ENCODE measurements at regions not wholly inside any gene's neighbourhood (a gene's known extent, or its start where the extent isn't known, plus 50 kb on each side); places are given as distances from the start of the nearest gene placed in this dataset.

- no peak for DNase-seq (ENCODE audit: low read depth)
- TF ChIP-seq MYC (IDR thresholded peaks at IDR 0.05; ENCODE audit: low read depth, low read length) (no peak), CTCF (IDR thresholded peaks at IDR 0.05; ENCODE audit: low read depth, low read length) (no peak), MAX (IDR thresholded peaks at IDR 0.05; ENCODE audit: low read depth, low read length) (no peak), POLR2A (IDR thresholded peaks at IDR 0.05; ENCODE audit: extremely low read depth, insufficient read length) (no peak)
- no peak overlapping the region for H3K4me3 ChIP-seq (ENCODE audit: low read depth, low read length)
Measured at GRCh38 chr16:26806657-26807056, 260.1 kb upstream of the C16orf82 start.

- no peak for TF ChIP-seq MAX (IDR thresholded peaks at IDR 0.05; ENCODE audit: low read depth, low read length)
- TF ChIP-seq MYC (IDR thresholded peaks at IDR 0.05; ENCODE audit: low read depth, low read length): no peak
- no peak for TF ChIP-seq POLR2A (IDR thresholded peaks at IDR 0.05; ENCODE audit: extremely low read depth, insufficient read length)
- H3K4me3 ChIP-seq (ENCODE audit: low read depth, low read length): no peak overlapping the region
- no peak for DNase-seq (ENCODE audit: low read depth)
Measured at GRCh38 chr16:26809461-26809860, 257.3 kb upstream of the C16orf82 start.

DNA sequence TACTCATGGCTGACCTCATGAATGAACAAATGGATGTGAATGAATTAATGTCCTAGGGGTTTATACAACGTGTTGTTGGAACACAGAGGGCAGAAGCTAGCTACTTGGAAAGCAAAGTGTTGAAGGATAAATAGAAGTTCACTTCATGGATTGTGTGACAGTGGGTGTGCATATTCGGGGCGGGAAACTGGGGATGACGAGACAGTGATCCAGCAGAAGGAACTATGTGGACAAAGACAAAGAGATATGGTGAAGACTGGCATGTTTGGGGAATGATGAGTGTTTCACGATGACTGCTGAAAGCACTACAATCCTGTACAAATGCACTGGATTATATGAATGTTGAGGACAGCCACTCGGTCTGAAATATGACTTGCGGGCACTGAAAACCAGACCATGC, 250.5 kb upstream of the C16orf82 start:
- no peak for DNase-seq (ENCODE audit: low read depth)
- H3K4me3 ChIP-seq (ENCODE audit: low read depth, low read length): no peak overlapping the region
- TF ChIP-seq MAX (IDR thresholded peaks at IDR 0.05; ENCODE audit: low read depth, low read length) (no peak), CTCF (IDR thresholded peaks at IDR 0.05; ENCODE audit: low read depth, low read length) (no peak), POLR2A (IDR thresholded peaks at IDR 0.05; ENCODE audit: extremely low read depth, insufficient read length) (no peak), MYC (IDR thresholded peaks at IDR 0.05; ENCODE audit: low read depth, low read length) (no peak)

- H3K4me3 ChIP-seq (ENCODE audit: low read depth, low read length): no peak overlapping the region
- no peak for TF ChIP-seq MAX (IDR thresholded peaks at IDR 0.05; ENCODE audit: low read depth, low read length)
- TF ChIP-seq CTCF (IDR thresholded peaks at IDR 0.05; ENCODE audit: low read depth, low read length): no peak
- no peak for TF ChIP-seq MYC (IDR thresholded peaks at IDR 0.05; ENCODE audit: low read depth, low read length)
- no peak for TF ChIP-seq POLR2A (IDR thresholded peaks at IDR 0.05; ENCODE audit: extremely low read depth, insufficient read length)
- no peak for DNase-seq (ENCODE audit: low read depth)
Measured at GRCh38 chr16:26816885-26817571, 249.7 kb upstream of the C16orf82 start.

DNA sequence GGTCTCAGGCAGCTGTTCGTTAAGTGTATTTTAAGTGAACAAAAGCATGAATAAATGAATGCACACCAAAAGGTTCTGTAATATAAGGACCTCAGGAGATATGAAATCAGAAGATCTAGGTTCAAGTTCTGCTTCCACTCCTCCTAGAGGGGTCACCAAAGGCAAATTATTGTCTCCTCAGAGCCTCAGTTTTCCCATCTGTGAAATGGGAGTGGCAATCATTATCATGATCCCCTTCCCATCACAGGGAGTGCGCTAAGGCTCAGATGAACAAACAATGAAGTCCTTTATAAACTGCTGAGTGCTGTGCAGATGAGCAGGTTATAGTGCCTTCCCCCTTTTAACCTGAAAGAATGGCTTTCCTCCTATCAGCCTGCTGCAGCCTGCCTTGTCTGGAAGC, 248.3 kb upstream of the C16orf82 start:
- TF ChIP-seq CTCF (IDR thresholded peaks at IDR 0.05; ENCODE audit: low read depth, low read length) (no peak), MYC (IDR thresholded peaks at IDR 0.05; ENCODE audit: low read depth, low read length) (no peak), MAX (IDR thresholded peaks at IDR 0.05; ENCODE audit: low read depth, low read length) (no peak), POLR2A (IDR thresholded peaks at IDR 0.05; ENCODE audit: extremely low read depth, insufficient read length) (no peak)
- DNase-seq (ENCODE audit: low read depth): no peak
- no peak overlapping the region for H3K4me3 ChIP-seq (ENCODE audit: low read depth, low read length)

DNA sequence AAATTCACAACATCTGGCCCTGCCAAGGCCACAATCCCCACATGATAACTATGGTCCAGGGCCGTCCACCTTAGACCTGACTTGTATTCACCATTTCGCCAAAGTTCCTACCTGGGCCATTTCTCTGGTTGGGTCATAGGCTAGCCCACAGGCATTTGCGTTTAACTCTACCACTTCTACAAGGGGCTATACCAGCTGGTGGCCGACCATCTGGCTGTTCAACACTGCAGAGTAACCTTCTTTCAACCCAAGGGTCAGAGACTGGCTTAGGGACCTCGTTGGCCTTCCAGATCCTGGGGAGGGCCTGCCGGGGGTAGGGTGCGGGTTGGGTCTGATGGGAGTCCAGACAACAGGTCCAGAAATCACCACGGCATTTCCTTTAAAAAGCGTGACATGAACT, 242.3 kb upstream of the C16orf82 start:
- H3K4me3 ChIP-seq (ENCODE audit: low read depth, low read length): no peak overlapping the region
- DNase-seq (ENCODE audit: low read depth): no peak
- TF ChIP-seq CTCF (IDR thresholded peaks at IDR 0.05; ENCODE audit: low read depth, low read length): no peak
- TF ChIP-seq MAX (IDR thresholded peaks at IDR 0.05; ENCODE audit: low read depth, low read length): no peak
- no peak for TF ChIP-seq POLR2A (IDR thresholded peaks at IDR 0.05; ENCODE audit: extremely low read depth, insufficient read length)
- TF ChIP-seq MYC (IDR thresholded peaks at IDR 0.05; ENCODE audit: low read depth, low read length): no peak
